ENCODE measurements at regions not wholly inside any gene's neighbourhood (a gene's known extent, or its start where the extent isn't known, plus 50 kb on each side); places are given as distances from the start of the nearest gene placed in this dataset.

DNA sequence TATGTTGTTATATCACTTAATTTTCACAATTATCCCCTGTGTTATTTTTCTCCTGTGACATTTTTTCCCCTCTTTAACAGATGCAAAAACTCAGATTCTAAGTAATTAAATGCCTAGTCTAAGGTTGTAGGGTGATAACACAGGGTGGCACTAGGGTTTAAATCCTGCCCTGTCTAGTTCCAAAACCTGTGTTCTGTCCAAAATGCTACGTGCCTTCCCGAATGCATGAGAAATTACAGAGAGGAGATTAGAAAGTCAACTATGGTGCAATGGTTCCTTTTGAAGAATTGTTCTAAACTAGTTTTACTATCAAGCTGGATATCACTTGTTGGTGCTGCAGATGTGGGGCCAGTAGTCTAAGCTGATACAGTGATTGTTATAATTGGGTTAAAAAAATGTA is 108.0 kb downstream of the DIPK2A start:
- no peak for DNase-seq

DNA sequence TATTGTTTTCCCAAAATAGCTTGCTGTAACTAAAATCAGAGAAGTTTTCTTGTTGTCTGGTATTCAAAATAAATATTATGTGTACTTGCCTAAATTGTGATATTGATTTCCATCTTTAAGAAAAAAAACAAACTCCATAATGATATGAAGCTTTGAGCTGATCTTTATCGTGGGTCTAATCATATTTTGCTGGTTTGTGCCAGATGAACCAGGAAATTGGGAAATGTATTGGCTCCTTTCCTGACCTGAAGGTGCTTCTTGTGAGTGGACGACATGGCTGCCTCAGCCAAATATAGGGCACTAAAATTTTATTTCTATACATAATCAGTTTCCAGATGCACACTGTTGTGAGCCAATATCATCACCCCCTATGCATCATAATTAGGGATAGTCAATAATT is 113.3 kb downstream of the DIPK2A start:
- DNase-seq: no peak

DNA sequence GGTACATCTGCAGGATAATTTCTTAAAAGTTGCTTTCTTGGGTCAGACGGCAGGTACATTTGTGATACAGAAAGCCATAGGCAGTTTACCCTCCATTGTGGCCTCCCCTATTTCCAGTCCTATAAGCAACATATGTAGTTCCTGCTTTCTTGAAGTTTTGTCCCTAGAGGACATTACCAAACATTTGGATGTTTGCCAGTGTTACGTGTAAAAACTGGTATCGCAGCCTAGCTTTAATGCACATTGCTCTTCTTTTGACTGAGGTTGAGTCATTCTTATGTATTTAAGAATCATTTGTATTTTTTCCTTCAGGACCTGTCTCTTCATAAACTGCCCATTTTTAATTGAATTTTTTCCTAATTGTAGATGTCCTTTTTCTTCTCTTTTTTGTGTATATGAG is 114.3 kb downstream of the DIPK2A start:
- DNase-seq: no peak

DNA sequence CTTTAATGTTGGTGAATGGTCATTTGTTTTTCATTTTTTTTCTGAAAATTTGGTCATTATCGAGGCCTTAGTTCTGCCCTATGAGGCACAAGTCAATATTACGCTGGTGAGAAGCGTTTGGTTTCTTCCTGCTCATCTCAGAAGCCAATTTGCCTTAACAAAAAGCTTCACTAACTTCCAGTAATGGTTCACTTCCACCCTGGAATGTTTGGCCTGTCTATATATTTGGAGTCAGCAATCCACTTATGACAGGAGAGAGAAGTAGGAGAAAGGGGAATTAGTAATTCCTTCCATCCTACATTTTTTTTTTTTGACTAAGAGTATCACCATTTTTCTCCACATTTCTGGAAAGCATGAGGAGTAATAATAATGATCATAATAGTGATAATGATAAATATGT is 124.4 kb downstream of the DIPK2A start:
- no peak for DNase-seq

DNA sequence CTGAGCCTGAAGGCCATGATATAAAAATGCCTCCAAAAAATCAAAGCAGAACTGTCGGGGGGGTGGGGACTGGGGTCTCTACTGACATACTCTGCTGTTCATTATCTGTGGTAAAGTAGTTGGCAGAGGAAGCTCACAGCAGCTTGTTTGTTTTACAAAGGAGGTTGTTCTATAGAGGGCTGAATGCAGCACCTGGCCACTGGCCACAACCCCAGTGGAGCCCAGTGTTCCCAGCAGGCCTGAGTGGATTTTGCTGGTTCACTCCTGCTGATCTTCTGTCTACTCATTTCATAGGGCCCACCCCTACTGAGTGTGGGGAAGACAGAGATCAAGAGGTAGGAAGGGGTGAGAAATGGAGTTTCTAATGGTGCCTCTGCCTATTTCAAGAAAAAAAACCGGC is 125.5 kb downstream of the DIPK2A start:
- DNase-seq: no peak

DNA sequence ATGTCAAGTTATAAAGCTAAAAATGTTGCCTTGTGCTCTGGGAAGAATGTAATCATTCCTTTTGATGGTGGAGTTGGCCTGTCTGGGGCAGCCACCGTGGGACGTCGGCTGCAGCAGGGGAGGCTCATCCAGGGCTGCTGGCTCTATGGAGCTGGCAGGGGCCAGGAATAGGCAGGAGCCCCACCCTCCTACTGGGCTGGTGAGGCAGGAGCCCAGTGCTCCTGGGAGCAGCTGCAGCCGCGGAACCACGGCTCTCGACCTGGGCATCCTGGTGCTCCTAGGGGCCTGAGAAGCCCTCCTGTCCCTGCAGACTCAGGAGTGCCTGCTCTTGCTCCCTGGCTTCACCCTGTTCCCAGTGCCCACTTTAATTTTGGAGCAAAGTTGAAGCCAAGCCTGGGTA is 127.1 kb downstream of the DIPK2A start:
- no peak for DNase-seq

DNA sequence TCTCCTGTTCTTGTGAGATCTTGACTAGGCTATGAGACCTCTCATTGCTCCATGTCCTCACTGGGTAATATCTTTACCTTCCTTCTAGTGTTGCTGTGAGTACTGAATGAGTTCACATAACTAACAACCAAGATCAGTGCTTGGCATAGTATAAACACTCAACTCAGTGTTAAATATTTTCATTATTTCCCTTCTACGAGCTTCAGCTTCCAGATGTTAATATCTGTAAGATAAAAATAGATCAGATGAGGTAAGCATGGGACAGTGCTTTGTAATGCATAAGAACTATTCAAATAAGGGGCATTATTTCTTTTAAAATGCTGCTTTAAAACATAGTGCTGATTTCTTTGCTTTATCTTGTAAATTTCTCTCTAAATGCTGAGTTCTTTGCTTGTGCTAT is 130.8 kb downstream of the DIPK2A start:
- no peak for DNase-seq

DNA sequence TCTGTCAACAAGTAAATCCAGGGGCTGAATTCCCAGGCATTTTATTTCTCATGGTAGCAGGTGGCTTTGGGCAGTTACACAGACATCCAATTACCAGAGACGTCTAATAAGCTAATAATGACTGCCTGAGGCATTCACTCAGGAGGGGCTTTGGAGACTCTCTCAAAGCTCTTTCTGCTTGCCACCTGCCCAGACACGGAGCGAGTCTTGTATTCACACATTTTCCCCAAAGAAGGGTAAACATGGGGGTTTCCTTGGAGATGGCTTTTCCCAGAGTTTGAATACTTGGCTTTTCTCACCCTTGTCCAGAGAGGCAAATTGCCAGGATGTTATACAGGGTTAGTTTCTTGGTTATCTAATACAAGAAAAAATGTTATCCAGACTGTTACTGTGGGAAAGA is 132.6 kb downstream of the DIPK2A start:
- DNase-seq: no peak

DNA sequence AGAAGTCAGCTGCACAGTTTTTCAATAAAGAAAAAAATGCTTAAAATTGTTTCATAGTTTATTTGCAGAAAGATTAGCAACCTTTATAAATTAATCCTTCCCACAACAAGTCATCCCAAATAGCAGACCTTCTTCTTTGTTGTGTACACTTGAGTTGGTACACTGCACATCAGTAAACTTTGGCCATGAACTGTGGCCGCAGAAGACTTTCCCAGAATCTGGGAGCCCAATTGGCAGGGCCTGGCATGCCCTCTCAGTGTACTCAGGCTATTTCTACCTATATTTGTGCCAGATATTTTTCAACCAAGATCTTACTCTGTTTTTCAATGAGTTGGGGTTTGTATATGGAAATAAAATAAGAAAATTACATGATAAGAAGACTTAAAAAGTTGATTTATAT is 133.1 kb downstream of the DIPK2A start:
- DNase-seq: no peak

DNA sequence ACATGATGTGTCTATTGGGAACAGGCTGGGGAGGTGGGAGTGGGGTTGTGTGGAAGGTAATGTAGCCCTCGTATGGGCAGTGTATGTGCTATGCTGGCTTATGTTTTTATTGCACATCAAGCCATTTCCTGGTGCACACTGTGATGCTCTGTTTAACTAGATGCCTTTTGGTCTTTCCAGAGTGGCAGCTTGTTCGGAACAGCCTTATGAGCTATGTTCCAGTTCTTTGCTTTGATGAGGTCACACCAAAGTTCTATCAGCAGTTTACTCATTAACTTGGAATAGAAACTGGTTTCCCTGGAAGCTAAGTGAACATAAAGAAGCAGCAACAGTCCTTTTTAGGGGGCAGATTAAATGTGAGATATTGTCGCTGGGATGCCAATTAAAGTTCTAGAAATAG is 133.9 kb downstream of the DIPK2A start:
- DNase-seq: no peak

DNA sequence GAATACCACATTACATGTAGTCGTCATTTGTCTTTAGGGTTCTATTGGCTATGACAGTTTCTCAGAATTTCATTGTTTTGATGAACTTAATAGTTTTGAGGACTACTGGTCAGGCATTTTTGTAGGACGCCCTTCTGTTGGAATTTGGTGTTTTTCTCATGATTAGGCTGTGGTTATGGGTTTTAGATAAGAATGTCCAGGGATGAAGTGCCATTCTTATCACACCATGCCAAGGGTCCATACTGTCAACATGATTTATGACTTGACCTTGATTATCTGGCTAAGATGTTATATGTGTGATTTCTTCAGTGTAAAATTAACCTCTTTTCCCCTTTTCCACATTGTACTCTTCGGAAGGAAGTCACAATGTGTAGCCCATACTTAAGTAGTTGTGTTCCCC is 135.3 kb downstream of the DIPK2A start:
- DNase-seq: no peak

DNA sequence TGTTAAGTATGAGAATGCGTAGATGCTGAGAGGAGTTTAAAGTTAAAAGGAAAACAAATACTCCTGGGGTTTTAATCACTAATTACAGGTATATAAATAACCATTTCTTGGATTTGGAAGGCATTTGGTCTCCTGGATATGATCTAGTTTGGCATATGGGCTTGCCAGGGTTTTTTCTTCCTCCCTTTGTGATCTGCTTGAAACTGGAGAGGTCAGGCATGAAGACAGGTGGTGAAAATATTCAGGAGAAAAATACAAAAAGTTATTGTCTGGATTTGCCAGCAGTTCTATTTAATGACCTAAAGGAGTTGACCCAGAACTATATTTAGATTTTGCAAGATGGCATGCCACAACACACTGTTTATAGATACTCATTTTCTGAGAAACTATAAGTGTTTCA is 136.3 kb downstream of the DIPK2A start:
- no peak for DNase-seq

DNA sequence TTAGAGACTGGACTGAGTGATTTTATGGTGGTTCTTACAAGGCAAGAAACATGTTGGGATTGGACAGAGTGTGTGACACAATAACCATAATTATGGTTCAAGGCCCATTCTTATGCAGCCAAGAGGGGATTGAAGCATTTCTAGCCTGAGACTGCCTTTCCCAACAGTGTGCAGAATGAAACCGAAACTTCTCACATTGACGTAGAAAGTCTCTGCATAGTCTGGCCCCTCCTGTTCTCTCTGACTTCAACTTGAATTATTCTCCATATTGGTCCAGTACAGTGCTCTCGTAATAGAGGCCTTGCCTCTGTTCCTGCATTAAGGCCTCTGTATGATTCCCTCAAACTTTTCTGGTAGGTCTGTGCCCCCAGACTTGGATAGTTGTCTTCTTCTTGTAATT is 138.3 kb downstream of the DIPK2A start:
- DNase-seq: no peak

DNA sequence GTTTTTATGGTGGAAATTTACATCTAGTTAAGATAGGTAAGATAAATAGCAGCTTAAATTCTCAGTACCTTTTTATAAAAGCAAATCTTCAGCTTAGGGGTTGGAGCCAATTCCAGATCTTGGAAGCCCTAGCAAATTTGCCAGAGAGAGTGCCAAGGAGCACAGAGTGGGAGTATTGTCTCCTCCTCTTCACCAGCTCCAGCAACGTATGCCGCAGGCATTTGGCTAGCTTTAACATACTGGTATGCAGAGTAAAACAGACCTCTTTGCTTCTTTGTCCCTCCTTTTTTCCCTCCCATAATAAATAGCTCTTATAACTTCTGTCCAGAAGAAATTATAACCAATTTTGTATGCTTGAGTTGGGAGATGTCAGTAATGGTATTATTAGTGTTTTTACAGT is 140.4 kb downstream of the DIPK2A start:
- DNase-seq: no peak

DNA sequence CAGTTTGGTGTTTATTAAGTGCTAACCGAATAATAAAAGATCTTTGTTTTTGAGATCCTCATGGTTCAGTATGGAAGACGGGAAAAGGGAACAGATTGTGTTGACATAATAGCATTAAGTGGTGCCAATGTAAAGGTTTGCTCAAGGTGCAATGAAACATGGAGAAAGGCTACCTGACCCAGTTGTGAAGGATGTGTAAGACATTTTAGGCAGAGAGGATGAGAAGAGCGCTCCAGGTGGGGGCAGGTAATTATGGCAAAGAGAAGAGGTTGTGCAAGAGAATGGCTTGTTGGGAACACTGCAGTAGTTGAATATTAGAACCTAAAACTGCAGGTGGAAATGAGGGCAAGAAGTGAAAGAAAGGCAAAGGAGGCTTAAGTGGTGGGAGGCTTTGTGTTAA is 140.8 kb downstream of the DIPK2A start:
- DNase-seq: no peak

DNA sequence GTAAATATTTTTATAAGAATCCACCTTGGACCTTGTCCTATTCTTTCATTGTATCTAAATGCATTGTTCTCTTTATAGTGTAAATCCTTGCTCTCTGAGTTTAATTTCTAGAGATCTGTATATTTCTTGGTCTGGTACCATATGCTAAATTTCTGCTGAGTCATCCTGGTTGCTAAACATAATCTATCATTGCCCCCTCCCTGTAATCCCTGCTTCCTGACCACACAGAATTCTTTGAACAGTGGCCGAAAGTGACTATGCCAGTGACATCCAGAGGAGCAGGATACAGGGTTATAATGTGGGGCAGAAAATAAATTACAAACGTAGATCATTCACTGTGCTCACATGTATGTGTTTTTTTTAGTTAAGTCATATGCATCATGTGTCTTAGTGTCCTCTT is 143.1 kb downstream of the DIPK2A start:
- DNase-seq: no peak

DNA sequence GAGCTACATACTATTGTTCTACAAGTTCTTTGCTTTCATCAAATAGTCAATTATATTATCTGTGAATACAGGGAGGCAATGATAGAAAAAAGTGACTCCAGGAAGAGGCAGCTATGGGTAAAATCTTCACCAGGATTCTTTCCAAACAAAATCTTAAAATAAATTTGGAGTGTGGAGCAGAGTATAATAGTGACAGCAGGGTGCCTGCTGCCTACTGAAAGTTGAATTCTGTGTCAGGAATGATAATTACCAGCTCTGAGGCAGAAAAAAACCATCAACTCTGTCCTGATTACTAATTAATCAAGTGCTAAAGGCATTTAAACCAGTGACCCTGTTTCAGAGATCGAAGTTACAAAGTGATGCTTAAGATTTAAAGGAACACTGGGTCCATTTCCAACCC is 148.0 kb downstream of the DIPK2A start:
- DNase-seq: no peak

DNA sequence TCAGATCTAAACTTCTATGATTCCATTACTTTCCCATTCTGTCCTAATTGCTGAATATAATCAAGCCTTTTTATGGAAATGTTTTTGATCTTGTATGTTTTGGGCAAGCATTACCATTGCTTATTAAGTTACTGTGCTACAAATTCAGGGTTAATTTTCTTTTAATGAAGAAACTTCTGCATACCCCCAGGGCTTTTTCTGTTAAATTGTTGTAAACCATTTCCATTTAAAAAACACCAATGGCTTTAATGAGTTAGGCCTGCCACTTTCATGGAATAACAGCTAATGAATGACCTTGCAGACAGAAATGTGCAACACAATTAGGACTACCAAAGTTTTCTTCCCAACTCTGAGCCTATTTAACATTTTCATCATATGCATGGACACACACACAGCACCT is 150.0 kb downstream of the DIPK2A start:
- DNase-seq: no peak

DNA sequence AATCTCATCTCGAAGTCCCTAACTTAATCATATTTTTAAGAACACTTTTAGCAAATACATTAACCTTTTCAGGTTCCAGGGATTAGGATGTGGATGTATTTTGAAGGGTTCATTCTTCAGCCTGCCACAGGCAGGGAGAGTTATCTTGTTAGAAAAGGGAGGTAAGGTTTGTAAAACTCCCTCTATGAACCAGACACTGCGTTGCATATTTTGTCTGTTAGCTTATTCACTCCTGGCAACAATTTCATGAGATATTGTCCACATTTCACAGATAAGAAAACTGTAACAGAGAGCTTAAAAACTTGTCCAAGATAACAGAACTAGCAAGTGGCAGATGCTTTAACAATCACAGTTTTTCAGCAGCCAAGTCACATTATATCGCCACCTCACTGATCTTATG is 155.4 kb downstream of the DIPK2A start:
- no peak for DNase-seq

DNA sequence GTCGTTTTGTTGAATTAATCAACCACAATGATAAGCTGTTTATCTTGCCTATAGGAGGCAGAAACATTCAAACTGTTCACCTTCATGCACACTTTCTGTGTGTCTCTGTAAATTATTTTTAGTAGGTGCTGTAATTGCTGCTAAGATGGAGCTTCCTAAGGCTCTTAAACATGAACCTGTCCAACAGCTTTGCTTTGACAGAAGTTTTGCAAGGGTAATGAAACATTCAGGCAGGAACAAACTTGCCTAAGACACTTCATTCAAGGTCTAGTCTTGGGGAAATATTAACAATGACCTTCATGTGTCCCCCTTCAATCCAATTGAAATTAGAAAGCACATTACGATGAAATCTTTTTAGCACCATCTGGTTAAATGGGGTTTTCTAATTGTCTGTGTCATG is 156.1 kb downstream of the DIPK2A start:
- no peak for DNase-seq

DNA sequence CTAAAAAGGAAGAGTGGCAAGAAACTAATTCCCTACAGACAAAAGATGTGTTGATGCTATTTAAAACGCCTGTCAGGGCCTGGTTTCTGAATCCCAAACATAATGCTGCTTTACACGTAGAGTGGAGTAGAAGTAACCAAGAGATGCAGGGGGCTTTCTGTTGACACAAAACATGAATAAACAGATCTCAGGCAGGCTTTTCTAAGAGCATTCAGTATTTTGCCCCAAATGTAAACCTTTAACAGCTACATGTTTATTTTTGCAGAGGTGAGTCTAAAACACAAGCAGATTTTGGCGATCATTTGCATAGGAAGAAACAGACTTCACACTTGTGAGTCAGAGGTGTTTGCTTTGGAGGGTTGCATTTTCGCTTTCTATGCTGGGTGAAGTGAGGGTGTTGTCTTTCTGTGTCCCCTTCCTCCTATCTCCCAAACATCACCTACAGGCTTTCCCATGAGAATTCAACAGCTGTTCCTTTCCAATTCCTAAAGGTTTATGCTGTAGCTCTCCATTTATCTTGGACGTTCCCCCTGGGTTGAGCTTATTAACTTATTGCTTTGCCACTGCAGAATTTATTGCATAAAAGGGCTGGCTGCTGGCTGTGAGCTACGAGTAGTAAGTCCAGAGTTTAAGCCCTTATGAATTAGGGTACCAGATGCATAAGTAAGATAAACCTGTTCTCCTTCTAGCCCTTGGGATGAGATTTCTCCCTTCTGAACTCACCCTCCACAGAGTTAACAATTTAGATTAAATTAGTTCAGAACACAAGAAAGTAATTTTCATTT is 156.7 kb downstream of the DIPK2A start:
- no peak for DNase-seq

DNA sequence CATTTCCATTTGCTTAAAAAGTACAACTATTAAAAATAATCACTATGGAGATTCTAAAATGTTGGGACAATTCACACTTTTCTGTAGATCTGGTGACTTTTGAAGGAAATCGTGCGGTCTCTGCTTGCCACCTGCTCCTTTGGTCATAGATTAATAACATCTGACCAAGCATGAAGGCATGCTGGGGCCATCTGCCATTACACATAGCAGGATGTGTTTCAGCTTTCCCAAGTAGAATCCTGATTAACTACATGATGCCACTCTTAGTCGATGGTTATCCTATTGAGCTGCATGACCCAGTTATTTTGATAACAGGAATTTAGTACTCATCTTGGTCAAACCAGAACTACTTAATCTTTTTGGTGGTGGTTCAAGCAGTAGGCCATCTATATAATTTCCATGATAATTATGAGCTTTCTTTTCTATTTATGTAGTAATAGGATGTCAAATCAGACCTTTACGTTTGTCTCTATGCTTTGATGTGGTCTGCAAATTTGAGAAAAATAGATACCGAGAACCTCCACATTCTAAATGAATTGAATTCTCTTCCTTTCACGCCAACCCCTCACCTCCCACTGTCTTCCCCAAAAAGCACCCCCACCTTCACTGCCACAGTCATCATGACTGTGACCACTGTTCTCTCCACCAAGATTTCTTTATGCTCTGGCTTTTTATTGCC is 158.1 kb downstream of the DIPK2A start:
- no peak for DNase-seq

DNA sequence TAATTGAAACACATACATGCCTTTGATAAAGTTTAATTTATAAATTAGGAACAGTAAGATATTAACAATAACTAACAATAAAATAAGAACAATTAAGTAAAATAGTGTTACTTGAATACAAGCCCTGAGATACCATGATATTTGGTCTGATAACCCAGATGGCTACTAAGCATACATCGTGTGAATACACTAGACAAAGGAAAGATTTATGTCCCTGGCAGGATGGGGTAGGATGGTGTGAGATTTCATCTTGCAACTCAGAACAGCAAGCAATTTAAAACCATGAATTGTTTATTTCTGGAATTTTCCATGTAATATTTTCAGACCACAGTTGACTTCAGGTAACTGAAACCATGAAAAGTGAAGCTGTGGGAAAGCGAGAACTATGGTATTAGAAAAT is 169.5 kb downstream of the DIPK2A start:
- no peak for DNase-seq

DNA sequence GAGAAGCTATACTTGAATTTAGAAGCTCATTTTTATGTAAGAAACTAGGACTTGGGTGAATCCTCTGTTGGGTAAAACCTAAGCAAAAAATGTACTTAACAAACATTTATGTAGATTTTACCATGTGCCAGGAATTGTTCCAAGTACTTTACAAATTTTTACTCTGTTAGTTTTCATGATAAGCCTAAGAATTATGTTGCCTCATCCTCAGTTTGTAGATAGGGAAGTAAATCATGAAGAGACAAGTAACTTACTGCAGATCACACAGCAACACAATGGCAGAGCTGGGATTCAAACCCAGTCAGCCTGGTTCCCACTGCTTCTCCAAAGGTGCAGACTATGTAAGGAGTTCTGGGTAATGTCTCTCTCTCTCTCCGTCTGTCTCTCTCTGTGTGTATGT is 169.9 kb downstream of the DIPK2A start:
- DNase-seq: no peak

All from CD4-positive, alpha-beta T cell treated with Interferon gamma for 1 hour (primary cell).